Heart left ventricle (tissue), 16 donors: ENCODE measurements at regions not wholly inside any gene's neighbourhood (a gene's known extent, or its start where the extent isn't known, plus 50 kb on each side); places are given as distances from the start of the nearest gene placed in this dataset.

Experiments
- ATAC-seq, 4 donors: fragments of 200-7000 bp; cut with Tn5 transposase; one replicate each; pipeline ENCODE4 v1.9.1; 2020 to 2022; ENCODE audit warnings: moderate library complexity in 4 of 4, mild to moderate bottlenecking in 3 of 4, moderate number of reproducible peaks in 1 of 4
- DNase-seq, 5 donors: peaks; one replicate each; pipeline ENCODE4 v3.0.0-alpha.2; 2020
- H3K27ac ChIP-seq, 12 donors: fragments of 200-600 bp; sonication (generic) in 4 of 12; one replicate each; pipeline versions ENCODE4 v1.5.0 to v1.8.0; 2016 to 2022; ENCODE audit warnings: mild to moderate bottlenecking in 2 of 12
- H3K27me3 ChIP-seq, 9 donors: fragments of 200-600 bp; sonication (generic) in 2 of 9; one replicate each; pipeline versions ENCODE4 v1.5.1 to v1.8.0; 2016 to 2022; ENCODE audit warnings: mild to moderate bottlenecking in 3 of 9
- H3K36me3 ChIP-seq, 9 donors: fragments of 200-600 bp; sonication (generic) in 2 of 9; one replicate each; pipeline versions ENCODE4 v1.5.0 to v1.8.0; 2018 to 2022; ENCODE audit warnings: mild to moderate bottlenecking in 2 of 9
- H3K4me1 ChIP-seq, 12 donors: fragments of 200-600 bp; sonication (generic) in 4 of 12; one replicate each; pipeline versions ENCODE4 v1.5.0 to v1.8.0; 2016 to 2022; ENCODE audit warnings: mild to moderate bottlenecking in 3 of 12
- H3K4me3 ChIP-seq, 12 donors: fragments of 200-600 bp; sonication (generic) in 4 of 12; one replicate each; pipeline versions ENCODE4 v1.5.0 to v1.8.0; 2017 to 2022; ENCODE audit warnings: mild to moderate bottlenecking in 9 of 12, moderate library complexity in 4 of 12
- H3K9me3 ChIP-seq, 12 donors: fragments of 200-600 bp; sonication (generic) in 4 of 12; one replicate each; pipeline versions ENCODE4 v1.5.0 to v1.8.0; 2016 to 2022; ENCODE audit warnings: mild to moderate bottlenecking in 1 of 12
- CTCF ChIP-seq, 12 donors: fragments of 200-600 bp; sonication (generic) in 4 of 12; IDR thresholded peaks; one replicate each; pipeline versions ENCODE4 v1.5.0 to v1.8.0; 2018 to 2022; ENCODE audit warnings: antibody characterized with exemption in 12 of 12, mild to moderate bottlenecking in 5 of 12
- POLR2A ChIP-seq, 2 donors: fragments of 450-650 bp; IDR thresholded peaks; one replicate each; pipeline ENCODE4 v1.6.1; 2017; ENCODE audit warnings: antibody characterized with exemption in 2 of 2, mild to moderate bottlenecking in 2 of 2, moderate library complexity in 2 of 2
- WGBS, 4 donors: extraction: QIAGEN DNeasy Blood & Tissue Kit in 2 of 4; methylation state at CpG; one replicate each; pipeline versions ENCODE4 v1.1.5 to v1.1.7; 2013 to 2018; 5-methylcytosine and 5-hydroxymethylcytosine counted together
- intact Hi-C, 10 donors: fragments of 100-400 bp; cut with DNase I; formaldehyde crosslinking; loops; one replicate each; pipeline versions ENCODE4 v1.11.1 to v1.14.2; 2022
- donor health status: ischemic (EF 13 %, LVEDD 7.1; RV severe dilation, severe dysfunction).
- donor health status: healthy with polysubstance abuse.
- donor health status: DM: no; HTN: yes; CAD: no.
- donor health status: DM: no; HTN: no; CAD: no.
- donor health status: ischemic (EF 25% LVEDD 6.9; RV normal size, moderate dysfunction).
- donor health status: ischemic (EF 25% LVEDD 5.7; RV mildly dilated, moderate dysfunction).
- donor health status: healthy.
- donor health status: DM: yes; HTN: yes; CAD: no.
- donor health status: ischemic (EF 35%, LVEDD 5.7; RV mildly dilated, moderate dysfunction).
- donor health status: nonischemic (EF 11% LVEDD 7.7; RV severe dilation, severe dysfunction).
- donor health status: DM: yes; HTN: yes; CAD: no.
- donor health status: PGD.
- donor health status: ischemic (EF 29% LVEDD 5.4; RV normal size, mild dysfunction).
- donor health status: nonischemic (EF 23%, LVEDD 6.1; RV moderate dilation, normal function).

- Histone ChIP-seq H3K27ac (no peak overlapping the region), H3K9me3 (no peaks in the 10 kb centered on the region), H3K27me3 (peaks cover 0 to 22% (median 0%) of the 10 kb centered on the region in 9 donors), H3K4me1 (no peaks in the 10 kb centered on the region), H3K36me3 (no peaks in the 10 kb centered on the region), H3K4me3 (no peak overlapping the region)
- TF ChIP-seq CTCF (IDR thresholded peaks at IDR 0.05), result no peak
- TF ChIP-seq POLR2A (IDR thresholded peaks at IDR 0.05), result no peak
- intact Hi-C loops, result no loop called here
- ATAC-seq (no peak), DNase-seq (peak in 1 of 5 donors; percentile 33)
These were observed 83.7 kb downstream of the PLXNA1 start for GRCh38 chr3:127066635-127067034.

GRCh38 chr3:127067116-127067910, 84.4 kb downstream of the PLXNA1 start:
- Histone ChIP-seq H3K36me3 (no peaks in the 10 kb centered on the region), H3K27ac (no peak overlapping the region), H3K4me3 (no peak overlapping the region), H3K4me1 (no peaks in the 10 kb centered on the region), H3K9me3 (no peaks in the 10 kb centered on the region), H3K27me3 (peaks cover 0 to 20% (median 0%) of the 10 kb centered on the region in 9 donors)
- DNase-seq, result peak in 1 of 5 donors; percentile 36
- intact Hi-C loops, result no loop called here
- WGBS, 4 donors, result 89 to 93% (median 92%) methylated on average over 9 to 10 of the region's 10 CpGs
- no peak for ATAC-seq
- TF ChIP-seq CTCF (IDR thresholded peaks at IDR 0.05) (no peak), POLR2A (IDR thresholded peaks at IDR 0.05) (no peak)

DNA sequence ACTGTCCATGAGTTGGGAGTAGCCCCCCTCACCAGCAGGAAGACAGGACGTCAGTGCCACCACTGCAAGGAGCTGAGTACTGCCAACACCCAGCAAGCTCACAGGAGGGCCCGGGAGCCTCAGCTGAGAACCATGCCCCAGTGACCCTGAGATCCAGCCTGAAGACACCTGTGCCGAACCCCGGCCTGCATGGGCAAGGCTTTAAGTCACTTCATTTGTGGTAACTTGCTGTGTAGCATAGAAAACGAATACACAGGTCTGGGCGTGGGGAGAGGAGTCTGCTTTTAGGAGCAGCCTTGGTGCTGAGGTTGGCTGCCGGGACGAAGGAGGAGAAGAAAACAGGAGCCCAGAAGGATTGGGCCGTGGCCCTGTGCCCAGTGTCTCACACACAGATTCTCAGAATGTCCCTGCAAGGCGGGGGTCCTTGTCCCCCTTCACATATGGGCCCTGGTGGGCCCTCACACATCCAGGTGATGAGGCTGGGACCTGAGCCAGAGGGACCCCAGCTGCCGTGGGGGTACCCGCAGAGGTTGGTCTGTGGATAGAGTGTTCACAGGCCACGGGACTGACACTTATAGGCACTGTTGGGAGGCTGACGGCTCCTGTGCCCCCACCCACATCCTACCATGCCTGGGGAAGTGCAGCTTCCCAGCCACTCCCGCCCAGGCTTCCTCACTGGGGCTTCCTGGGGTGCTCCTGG, 85.3 kb downstream of the PLXNA1 start:
- Histone ChIP-seq H3K4me1 (peaks cover 0 to 4% (median 0%) of the 10 kb centered on the region in 12 donors), H3K27ac (no peak overlapping the region), H3K27me3 (peaks cover 0 to 17% (median 0%) of the 10 kb centered on the region in 9 donors), H3K9me3 (no peaks in the 10 kb centered on the region), H3K36me3 (no peaks in the 10 kb centered on the region), H3K4me3 (no peak overlapping the region)
- 75 to 81% (median 79%) methylated on average over 12 to 15 of the region's 15 CpGs for WGBS, 4 donors
- ATAC-seq (no peak), DNase-seq (peak in 1 of 5 donors; percentile 31)
- no peak for TF ChIP-seq POLR2A (IDR thresholded peaks at IDR 0.05)
- no peak for TF ChIP-seq CTCF (IDR thresholded peaks at IDR 0.05)
- intact Hi-C loops, result no loop called here

DNA sequence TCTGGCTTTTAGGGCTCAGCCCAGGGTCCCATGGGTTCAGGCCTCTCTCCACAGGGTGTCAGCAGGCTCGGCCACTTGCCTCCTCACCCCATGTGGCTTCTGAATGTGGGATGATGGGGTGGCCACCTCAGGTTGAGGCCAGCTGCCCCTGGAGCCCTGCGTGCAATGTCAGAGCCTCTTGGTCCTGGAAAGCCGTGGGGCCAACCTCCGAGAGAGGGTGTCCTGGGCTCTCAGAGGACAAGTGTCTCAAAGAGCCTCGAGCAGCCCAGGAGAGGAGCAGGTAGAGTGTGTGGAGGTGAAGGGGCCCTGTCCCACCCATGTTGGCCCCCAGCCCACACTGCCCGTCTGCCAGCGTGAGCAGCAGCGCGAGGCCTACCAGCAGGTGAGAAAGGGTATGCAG, 86.0 kb downstream of the PLXNA1 start:
- intact Hi-C loops, result no loop called here
- no peak for TF ChIP-seq POLR2A (IDR thresholded peaks at IDR 0.05)
- Histone ChIP-seq H3K4me3 (no peak overlapping the region), H3K4me1 (peaks cover 0 to 10% (median 0%) of the 10 kb centered on the region in 12 donors), H3K36me3 (no peaks in the 10 kb centered on the region), H3K27me3 (peaks cover 0 to 17% (median 0%) of the 10 kb centered on the region in 9 donors), H3K27ac (no peak overlapping the region), H3K9me3 (no peaks in the 10 kb centered on the region)
- no peak for ATAC-seq
- WGBS, 4 donors, result 77 to 84% (median 82%) methylated on average over 9 of the region's 9 CpGs
- peak in 1 of 5 donors; percentile 22 for DNase-seq
